Epithelial cell of prostate (primary cell): ENCODE measurements at regions not wholly inside any gene's neighbourhood (a gene's known extent, or its start where the extent isn't known, plus 50 kb on each side); places are given as distances from the start of the nearest gene placed in this dataset.

Source experiments
- DNase-seq: peaks from one replicate; pipeline ENCODE4 v3.0.0-alpha.2; 2011; ENCODE audit warnings: low read depth, low spot score
- H3K27ac ChIP-seq: fragments of 450-650 bp; 2 replicates; pipeline ENCODE4 v1.5.1; 2017; ENCODE audit warnings: mild to moderate bottlenecking

- no peak for DNase-seq
- no peak overlapping the region for H3K27ac ChIP-seq
Measured at GRCh38 chr4:155077452-155078229, 130.8 kb upstream of the NPY2R start.

GRCh38 chr4:155079871-155080270 lies 128.6 kb upstream of the NPY2R start:
- no peak for DNase-seq
- H3K27ac ChIP-seq = no peak overlapping the region

- H3K27ac ChIP-seq = no peak overlapping the region
- DNase-seq = no peak
Measured at GRCh38 chr4:155081222-155081621, 127.2 kb upstream of the NPY2R start.

DNA sequence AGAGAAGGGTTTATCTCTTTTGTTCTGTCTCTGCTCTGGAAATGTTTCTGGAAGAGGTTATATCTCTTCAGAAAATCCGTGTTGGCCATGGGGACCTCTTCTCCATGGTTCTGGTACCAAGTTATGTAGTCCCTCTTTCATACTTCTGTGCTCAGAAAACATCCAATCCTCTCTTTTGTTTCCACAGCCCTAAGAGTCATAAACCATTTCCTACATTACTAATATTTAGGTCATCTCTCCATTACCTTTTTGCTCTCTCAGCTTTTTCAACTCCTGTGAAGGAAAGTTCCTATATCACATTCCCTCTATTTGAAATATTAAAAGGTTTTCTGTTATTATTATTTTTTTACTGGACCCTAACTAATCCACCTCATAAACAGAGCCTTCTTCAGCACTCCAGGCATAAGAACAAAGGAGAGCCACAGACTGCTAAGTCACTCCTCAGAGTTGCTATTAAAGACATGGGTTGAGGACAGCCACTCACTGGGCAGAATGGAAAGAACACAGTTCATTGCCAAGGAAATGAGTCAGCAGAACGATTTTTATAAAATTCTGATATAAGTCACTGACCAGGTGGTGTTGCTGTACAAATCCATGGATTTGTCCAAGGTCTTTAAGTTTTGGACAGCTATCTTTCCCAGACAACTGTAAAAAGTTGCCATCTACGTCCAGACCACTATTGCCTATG lies 122.4 kb upstream of the NPY2R start:
- H3K27ac ChIP-seq = peak overlapping the region; percentile 9

DNA sequence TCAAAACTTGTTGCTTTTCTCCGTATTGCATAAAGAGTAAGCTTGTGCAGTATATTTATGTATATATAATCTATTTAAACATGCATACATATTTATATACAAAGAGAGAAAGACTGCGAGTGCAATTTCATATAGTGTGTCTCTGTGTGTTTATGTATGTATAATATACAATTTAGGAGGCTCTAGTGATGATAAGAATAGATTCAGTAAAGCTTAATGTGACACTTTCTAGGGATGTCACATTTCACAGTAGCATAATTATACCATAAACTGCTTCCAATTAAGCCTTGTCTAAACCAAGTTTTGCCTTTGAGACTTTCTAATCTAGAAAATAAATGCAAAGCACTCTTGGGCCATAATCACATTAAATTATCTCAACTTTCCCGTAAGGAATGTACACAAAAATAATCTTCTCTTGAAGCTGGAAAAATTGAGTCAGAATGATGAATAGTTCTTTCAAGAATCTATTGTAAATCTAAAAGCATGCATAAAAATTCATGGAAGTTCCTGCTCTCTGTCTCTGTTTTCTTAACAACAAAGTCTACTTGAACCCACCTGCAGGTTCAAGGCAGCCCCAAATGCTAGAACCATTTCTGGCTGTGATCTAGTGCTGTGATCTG lies 114.1 kb upstream of the NPY2R start:
- DNase-seq = no peak
- H3K27ac ChIP-seq = no peak overlapping the region

More for the DNA sequence above, 122.4 kb upstream of the NPY2R start:
- DNase-seq = no peak

DNA sequence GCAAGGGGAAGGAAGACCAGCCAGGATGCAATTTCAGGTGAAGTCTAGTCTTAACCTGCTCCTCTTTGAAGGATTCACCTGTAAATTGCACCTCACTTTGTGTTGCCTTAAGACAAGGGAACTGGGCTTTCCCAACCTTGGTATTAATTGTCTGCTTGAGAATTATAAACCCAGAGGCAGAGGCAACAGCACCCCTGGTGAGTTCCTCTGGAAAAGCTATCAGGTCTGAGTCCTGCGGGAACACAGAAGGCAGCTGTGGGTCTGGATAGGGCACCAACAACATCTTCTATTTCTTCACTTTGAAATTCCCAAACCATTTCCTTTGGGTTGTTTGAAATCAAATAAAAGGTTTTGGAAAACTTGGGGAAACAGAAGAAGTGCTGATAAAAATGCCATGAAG lies 109.2 kb upstream of the NPY2R start:
- no peak for DNase-seq
- no peak overlapping the region for H3K27ac ChIP-seq

- no peak overlapping the region for H3K27ac ChIP-seq
- DNase-seq = no peak
Measured at GRCh38 chr4:155106629-155107028, 101.8 kb upstream of the NPY2R start.

GRCh38 chr4:155107059-155107458 lies 101.4 kb upstream of the NPY2R start:
- DNase-seq = no peak
- H3K27ac ChIP-seq = no peak overlapping the region

GRCh38 chr4:155114790-155115189 lies 93.6 kb upstream of the NPY2R start:
- DNase-seq = no peak
- H3K27ac ChIP-seq = no peak overlapping the region

- no peak overlapping the region for H3K27ac ChIP-seq
- no peak for DNase-seq
Measured at GRCh38 chr4:155119006-155119405, 89.4 kb upstream of the NPY2R start.

DNA sequence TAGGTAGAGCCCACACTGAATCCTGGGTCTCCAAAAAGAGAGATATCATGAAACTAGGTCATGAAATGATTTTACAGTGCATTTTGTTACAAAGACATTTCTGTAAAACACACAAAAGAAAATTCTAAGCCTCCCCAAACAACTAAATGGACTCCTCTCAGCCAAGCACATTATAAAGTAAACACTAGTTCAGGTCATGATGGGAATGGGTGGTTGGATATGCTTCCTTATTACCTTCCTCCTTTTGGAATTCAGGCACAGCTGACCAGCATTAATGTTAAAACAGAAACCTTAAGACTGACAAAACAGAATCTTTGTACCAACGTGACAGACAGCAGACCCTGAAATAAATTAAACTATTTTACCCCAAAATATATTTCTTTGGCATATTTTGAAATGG lies 87.9 kb upstream of the NPY2R start:
- H3K27ac ChIP-seq = no peak overlapping the region
- no peak for DNase-seq

- no peak overlapping the region for H3K27ac ChIP-seq
- DNase-seq = no peak
Measured at GRCh38 chr4:155122382-155122781, 86.1 kb upstream of the NPY2R start.

DNA sequence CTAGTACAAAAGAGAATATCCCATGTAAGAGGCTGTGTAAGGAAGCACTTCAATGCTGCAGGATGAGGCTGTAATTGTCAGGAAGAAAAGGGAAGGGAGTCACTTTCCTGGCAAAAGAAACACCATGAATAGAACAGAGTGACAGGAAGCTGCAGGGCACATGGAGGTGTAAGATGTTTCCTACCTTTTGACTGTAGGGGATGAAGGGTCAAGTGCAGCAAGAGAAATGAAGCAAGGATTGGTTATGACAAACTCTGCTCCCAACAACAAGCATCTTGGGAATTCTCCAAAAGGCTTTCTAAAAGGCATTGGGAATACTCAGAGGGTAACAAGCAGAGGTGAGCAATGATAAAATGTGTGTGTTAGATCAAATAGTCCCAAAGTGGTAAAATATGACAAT lies 74.3 kb upstream of the NPY2R start:
- H3K27ac ChIP-seq = no peak overlapping the region
- no peak for DNase-seq

DNA sequence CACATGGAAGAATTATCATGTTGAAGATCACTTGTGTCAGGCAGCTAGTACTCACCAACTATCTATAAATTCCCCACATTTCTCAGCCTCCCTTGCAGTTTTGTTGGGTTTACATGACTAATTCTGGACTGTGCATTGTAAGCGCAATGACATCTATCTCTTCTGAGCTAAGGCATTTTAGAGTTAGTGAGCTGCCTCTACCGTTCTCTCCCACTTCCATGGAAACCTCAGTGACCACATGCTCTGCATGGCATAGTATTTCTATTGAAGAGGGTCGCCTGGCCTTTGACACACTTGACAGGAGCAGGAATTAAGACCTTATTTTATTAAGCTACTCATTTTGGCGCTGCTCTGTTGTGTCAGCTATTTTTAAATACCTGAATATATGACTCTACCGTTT lies 67.5 kb upstream of the NPY2R start:
- DNase-seq = no peak
- no peak overlapping the region for H3K27ac ChIP-seq

- H3K27ac ChIP-seq = no peak overlapping the region
- DNase-seq = no peak
Measured at GRCh38 chr4:155143512-155143911, 64.9 kb upstream of the NPY2R start.
